Coronary artery (tissue), 2 donors: ENCODE measurements at regions not wholly inside any gene's neighbourhood (a gene's known extent, or its start where the extent isn't known, plus 50 kb on each side); places are given as distances from the start of the nearest gene placed in this dataset.

ENCODE experiments used
- DNase-seq: peaks from one replicate; pipeline ENCODE4 v3.0.0-alpha.2; 2017; ENCODE audit warnings: low spot score
- H3K27ac ChIP-seq, 2 donors: fragments of 200-600 bp; sonication (generic); one replicate each; pipeline ENCODE4 v1.5.1; 2016 to 2019
- H3K4me3 ChIP-seq: fragments of 200-600 bp; sonication (generic); 2 replicates; pipeline ENCODE4 v1.5.1; 2016; ENCODE audit warnings: mild to moderate bottlenecking, moderate library complexity
- CTCF ChIP-seq: fragments of 200-600 bp; sonication (generic); IDR thresholded peaks from one replicate; pipeline ENCODE4 v1.5.1; 2019; ENCODE audit warnings: antibody characterized with exemption

GRCh38 chr16:79865918-79866317 is 265.4 kb upstream of the MAF start:
- Histone ChIP-seq H3K4me3 (no peak overlapping the region), H3K27ac (no peak overlapping the region)
- TF ChIP-seq CTCF = no peak
- no peak for DNase-seq

GRCh38 chr16:79864781-79865391 is 264.3 kb upstream of the MAF start:
- TF ChIP-seq CTCF = no peak
- Histone ChIP-seq H3K27ac (no peak overlapping the region), H3K4me3 (no peak overlapping the region)
- DNase-seq = no peak

- no peak overlapping the region for H3K27ac ChIP-seq
- no peak for TF ChIP-seq CTCF
- H3K4me3 ChIP-seq = no peak overlapping the region
- no peak for DNase-seq
Measured at GRCh38 chr16:79864032-79864780, 263.7 kb upstream of the MAF start.

- no peak for DNase-seq
- no peak overlapping the region for H3K4me3 ChIP-seq
Measured at GRCh38 chr16:79863128-79864031, 262.8 kb upstream of the MAF start.

GRCh38 chr16:79862601-79863000 is 262.1 kb upstream of the MAF start:
- DNase-seq = no peak
- H3K27ac ChIP-seq = no peak overlapping the region
- H3K4me3 ChIP-seq = no peak overlapping the region
- no peak for TF ChIP-seq CTCF

More at GRCh38 chr16:79863128-79864031, 262.8 kb upstream of the MAF start:
- TF ChIP-seq CTCF = no peak
- no peak overlapping the region for H3K27ac ChIP-seq

- H3K27ac ChIP-seq = no peak overlapping the region
- H3K4me3 ChIP-seq = no peak overlapping the region
- no peak for TF ChIP-seq CTCF
- DNase-seq = no peak
Measured at GRCh38 chr16:79856581-79856980, 256.0 kb upstream of the MAF start.
